Colon (tissue), 2 donors: ENCODE measurements at regions not wholly inside any gene's neighbourhood (a gene's known extent, or its start where the extent isn't known, plus 50 kb on each side); places are given as distances from the start of the nearest gene placed in this dataset.
A peak's percentile ranks its signal among the peaks of the same experiment; 100 is the strongest.

Source experiments
- FAIRE-seq: peaks from 2 replicates; lab custom pipeline; 2012; peaks lifted over from hg19 to GRCh38; lab: Jason Lieb, UNC
- donor health status: control.
- donor health status: control.

DNA sequence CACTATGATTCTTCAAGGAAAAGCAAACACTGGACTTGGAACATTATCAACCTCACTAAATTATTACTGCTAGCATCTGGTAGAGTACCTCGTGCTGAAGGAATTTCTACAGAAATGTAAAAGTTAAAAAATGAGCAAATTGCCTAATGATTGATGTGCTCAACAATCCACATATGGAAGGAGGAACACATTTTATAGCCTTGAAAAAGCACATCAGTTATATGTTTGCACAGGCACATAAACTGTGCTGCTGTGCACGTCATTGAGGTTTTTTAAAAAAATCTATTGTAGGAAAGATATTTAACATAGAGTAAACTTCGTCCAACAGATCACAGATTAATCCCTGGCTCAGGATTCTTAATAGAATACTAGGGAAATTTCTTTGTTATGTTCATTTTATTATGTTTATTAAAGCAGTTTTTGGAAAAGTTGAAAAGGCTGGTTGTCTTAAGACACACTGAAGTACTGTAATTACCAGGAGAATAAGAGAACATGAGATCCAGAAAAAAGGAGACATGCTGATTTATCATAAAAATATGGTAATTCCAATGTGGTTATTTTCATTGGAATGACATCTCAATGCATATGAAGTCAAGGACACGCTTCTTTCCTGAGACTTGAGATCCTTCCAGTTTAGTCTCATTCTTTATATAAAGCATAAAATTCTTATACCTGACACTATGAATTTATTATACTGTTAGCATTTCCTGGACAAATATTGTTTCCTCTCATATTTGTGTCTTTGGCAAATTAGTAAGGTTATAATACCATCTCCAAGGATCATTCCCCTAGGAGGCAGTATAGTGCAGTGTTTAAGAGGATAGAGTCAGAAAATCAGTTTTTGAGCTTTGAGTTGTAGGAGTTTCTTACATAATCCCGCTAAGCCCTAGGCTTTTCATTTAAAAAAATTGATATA, 511.1 kb downstream of the TENT5A start:
- FAIRE-seq: no peak

- no peak for FAIRE-seq
Observed at GRCh38 chr6:81238390-81238789, 514.1 kb downstream of the TENT5A start.

DNA sequence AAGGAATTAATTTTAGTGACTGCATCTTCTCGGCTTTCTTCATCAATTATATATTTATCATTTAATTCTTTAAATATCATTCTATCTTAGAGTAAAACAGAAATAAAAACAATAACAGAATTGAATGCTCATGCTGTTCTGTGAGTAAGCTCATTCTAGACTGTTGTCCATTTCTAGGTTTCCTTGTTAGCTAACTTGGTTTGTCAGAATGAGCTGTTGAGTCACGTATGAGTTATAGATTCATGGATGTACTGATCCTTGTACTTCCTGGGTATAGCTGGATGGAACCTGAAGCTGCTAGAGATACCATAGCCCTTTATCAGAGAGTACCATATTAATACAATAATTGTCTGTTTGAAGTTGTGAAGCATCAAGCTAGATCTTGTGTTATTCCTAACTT, 515.3 kb downstream of the TENT5A start:
- FAIRE-seq: no peak

DNA sequence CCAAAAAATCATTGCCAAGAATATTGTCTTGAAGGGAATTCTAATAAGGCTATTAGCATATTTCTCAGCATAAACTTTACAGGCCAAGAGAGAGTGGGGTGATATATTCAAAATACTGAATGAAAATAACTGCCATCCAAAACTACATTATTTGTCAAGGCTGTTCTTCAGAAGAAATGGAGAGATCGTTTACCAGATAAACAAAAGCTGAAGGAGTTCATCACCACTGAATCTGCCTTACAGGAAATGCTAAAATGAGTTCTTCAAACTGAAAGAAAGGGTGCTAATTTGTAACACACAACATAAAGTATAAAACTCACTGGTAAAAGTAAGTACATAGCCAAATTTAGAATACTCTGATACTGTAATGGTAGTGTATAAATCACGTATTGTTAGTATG, 517.0 kb downstream of the TENT5A start:
- FAIRE-seq: no peak

GRCh38 chr6:81233990-81234389, 518.5 kb downstream of the TENT5A start:
- no peak for FAIRE-seq

DNA sequence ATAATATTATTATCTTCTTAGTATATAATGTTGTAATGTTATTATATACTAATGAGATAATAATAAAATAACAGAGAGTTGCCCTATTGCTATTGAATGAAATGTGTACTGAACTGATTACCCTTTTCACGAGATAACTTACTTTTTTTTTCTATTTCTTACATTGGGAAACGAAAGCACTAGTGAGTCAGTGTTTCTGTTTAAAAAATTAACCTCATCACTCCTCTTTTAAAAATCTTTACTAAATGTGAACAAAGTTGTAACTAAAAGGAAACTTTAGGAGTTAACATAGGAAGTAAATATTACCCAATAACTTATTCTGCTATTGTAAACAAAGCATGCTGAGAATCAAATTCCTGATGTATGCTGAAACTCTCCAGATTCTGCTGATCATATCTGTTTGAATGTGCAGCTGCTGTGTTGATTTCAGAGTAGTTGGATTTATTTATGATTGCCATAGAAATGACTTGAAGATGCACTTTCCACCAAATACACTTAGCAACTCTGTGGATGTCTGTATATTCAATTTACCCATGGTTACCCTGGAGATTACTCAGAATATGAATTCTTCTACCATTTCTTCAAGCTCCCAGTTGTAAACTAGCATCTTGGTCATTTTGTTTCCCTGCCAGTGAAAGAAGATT, 523.4 kb downstream of the TENT5A start:
- peak; percentile 55 for FAIRE-seq

- FAIRE-seq: no peak
Observed at GRCh38 chr6:81226957-81227356, 525.5 kb downstream of the TENT5A start.

GRCh38 chr6:81216668-81217067, 535.8 kb downstream of the TENT5A start:
- FAIRE-seq: no peak

GRCh38 chr6:81215092-81215432, 537.4 kb downstream of the TENT5A start:
- no peak for FAIRE-seq

DNA sequence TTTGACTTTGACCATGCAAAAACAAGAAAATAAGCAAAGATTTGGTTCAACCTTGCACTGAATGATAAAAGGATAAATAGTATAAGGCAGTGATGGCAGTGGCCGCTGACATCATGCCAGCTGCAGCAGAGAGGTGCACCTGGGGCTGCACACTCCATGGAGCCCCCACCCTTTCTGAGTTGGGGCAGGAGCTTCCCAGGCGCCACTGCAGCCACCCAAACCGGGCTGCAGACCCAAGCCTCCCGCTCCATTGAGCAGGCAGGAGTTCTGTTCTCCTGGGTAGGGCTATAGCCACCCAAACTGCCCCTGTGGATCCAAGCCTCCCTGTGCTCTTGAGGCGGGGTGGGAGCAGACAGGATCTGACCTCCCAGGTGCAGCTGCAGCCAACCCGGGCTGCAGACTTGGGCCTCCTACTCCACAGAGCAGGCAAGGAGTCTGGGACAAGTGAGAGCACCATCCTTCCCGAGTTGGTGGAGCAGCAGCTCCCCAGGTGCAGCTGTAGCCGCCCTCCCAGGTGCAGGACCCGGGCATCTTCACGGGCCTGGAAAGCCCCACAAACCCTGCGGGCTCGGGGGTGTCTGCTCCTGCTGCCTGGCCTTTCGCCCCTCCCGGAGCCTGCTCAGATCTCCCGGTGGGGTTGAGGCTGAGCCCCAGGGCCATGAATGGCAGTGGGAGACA, 537.9 kb downstream of the TENT5A start:
- no peak for FAIRE-seq

DNA sequence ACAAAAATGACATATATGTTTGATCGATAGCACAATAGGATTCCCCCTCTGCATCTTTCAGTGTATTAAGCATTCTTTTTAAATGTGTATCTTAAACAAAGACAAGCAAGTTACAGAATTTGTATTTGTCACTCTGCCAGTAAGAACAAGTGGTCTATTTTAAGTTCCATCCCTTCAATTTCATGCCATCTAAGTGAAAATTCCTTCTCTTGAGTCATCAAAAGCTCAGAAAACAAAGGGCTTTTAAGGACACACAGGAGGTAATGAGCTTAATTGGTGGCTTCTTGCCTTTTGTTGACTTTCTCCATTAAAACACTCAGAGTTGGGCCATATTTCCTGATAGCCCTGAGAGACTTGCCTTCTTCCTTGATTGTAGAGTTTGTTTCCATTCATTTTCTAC, 547.8 kb downstream of the TENT5A start:
- no peak for FAIRE-seq

DNA sequence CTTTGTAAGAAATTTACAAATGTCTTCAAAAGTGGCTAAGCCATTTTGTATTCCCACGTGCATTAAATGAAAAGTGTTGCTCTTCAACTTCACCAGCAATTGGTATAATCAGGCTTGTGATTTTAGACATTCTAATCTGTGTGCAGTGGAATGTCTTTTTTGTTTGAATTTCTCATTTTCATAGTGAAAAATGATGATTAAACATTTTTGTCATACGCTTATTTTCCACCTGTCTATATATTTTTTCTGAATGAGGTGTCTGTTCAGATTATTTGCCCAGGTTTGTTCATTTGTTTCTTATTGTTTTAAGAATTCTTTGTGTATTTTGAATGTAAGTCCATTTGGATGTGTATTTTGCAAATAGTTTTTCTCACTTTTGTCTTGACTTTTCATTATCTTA, 558.1 kb downstream of the TENT5A start:
- FAIRE-seq: no peak

DNA sequence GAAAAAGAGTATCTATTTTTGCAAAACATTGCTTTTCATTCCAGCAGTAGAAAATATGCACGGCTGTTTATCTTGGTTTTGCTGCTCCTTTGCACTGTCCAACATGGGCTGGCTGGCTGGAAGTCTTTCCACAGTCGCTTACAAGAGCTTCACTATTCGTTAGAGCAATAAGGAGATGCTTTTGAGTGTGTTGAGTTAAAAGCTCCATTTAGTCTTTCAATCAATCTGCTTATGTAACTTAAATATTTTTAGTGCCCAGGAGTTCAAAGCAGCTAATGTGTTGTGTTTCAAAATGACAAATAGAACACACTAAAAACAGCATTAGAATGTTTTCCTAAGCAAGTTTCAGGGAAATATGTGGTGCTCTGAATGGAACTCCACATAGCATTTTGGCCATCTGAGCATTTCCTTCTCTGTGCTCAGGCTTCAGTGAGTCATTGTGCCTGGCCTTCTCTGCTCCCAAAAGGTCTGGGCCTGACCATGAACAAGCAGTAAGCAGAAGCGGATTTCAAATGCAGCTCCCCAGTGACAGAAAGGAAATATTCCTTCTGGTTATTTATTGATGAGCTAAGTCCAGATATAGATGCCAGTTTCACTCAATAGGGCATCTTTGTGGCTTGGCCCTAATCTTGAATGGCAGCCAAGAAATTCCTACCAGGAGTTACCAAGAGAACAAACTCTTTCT, 580.3 kb downstream of the TENT5A start:
- no peak for FAIRE-seq

GRCh38 chr6:81169166-81169565, 583.3 kb downstream of the TENT5A start:
- no peak for FAIRE-seq

GRCh38 chr6:81166770-81167169, 585.7 kb downstream of the TENT5A start:
- FAIRE-seq: no peak

DNA sequence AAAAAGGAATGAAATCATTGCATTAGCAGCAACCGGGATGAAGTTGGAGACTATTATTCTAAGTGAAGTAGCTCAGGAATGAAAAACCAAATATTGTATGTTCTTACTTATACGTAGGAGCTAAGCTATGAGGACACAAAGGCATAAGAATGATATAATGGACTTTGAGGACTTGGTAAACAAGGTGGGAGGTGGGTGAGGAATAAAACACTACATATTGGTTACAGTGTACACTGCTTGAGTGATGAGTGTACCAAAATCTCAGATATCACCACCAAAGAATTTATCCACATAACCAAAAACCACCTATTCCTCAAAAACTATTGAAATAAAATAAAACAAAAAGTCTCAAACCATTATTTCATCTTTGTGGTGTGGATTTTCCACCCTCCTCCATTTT, 593.5 kb downstream of the TENT5A start:
- no peak for FAIRE-seq

GRCh38 chr6:81148751-81149150, 603.7 kb downstream of the TENT5A start:
- no peak for FAIRE-seq

DNA sequence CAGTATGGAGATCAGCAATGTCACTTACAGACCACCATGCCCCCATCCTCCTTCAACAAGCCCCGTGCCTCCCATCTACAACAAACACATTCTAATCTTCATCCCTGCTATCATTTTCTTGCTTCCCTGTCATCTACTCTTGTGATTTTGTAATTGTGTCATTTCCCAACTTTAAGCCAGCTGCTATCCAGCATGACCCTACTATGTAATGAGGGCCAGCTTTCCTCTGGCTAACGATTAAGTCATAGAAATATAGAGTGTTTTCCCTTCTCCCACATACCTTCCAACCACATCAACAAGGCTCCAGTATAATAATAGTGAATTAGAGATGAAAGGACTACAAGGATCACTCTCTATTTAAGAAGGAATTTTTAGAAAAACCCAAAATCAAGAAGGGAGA, 607.0 kb downstream of the TENT5A start:
- FAIRE-seq: no peak

DNA sequence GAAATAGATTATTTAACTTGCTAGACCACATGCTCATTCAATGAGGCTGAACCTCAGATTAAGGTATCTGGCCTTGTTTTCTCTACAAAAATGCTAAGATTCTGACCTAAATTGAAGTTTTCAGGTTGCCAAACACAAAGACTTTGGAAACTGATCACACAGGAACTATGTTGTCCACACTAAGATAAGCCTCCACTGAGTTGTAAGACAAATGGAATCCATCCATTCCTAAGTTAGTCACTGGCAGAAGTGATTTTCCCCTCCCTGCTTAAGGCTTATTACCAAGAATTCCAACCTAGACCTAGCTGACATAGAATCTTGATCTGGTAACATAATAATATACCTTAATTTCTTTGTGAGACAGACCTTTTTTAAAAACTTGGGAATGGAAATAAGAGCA, 608.1 kb downstream of the TENT5A start:
- no peak for FAIRE-seq

GRCh38 chr6:81138236-81138635, 614.2 kb downstream of the TENT5A start:
- FAIRE-seq: no peak

DNA sequence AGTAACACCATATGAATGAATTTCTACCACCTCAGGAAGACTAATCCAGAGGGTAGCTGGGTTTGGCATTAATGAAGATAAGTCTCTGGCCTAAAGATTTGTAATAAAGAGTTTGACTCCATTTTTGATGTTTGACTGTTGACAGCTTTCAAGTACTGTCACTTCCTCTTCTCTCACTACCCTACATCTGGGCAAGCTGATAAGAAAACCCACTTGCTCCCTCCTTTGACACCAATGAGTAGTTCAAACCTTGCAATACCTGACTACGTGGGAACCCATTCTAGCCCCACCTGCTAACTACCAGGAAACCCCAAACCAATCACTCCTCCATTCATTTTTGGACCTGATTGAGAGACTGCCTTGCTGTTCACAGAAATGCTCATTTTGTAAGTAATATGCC, 621.5 kb downstream of the TENT5A start:
- no peak for FAIRE-seq

- no peak for FAIRE-seq
Observed at GRCh38 chr6:81130061-81130460, 622.4 kb downstream of the TENT5A start.

GRCh38 chr6:81128671-81129070, 623.8 kb downstream of the TENT5A start:
- no peak for FAIRE-seq
